ENCODE measurements at regions not wholly inside any gene's neighbourhood (a gene's known extent, or its start where the extent isn't known, plus 50 kb on each side); places are given as distances from the start of the nearest gene placed in this dataset.

DNA sequence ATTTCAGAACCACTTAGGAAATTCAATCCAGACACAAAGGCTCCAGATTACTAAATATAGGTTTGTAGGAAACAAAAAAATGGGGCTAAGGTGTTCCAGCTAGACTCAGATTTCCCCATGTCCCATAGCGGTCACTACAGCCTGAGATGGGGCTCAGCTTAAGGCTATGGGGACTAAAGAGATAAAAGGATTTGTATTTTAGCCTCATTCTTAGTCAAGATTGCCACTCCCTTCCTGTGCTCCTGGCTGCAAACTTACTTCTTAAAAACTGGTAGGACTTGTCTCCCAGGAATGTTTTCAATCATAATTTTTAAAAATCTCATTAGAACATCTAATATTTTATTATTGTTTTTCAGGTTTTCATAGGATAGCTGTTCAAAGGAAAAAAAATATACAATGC, 253.8 kb upstream of the DAB2 start:
- TF ChIP-seq, protein P1, sequence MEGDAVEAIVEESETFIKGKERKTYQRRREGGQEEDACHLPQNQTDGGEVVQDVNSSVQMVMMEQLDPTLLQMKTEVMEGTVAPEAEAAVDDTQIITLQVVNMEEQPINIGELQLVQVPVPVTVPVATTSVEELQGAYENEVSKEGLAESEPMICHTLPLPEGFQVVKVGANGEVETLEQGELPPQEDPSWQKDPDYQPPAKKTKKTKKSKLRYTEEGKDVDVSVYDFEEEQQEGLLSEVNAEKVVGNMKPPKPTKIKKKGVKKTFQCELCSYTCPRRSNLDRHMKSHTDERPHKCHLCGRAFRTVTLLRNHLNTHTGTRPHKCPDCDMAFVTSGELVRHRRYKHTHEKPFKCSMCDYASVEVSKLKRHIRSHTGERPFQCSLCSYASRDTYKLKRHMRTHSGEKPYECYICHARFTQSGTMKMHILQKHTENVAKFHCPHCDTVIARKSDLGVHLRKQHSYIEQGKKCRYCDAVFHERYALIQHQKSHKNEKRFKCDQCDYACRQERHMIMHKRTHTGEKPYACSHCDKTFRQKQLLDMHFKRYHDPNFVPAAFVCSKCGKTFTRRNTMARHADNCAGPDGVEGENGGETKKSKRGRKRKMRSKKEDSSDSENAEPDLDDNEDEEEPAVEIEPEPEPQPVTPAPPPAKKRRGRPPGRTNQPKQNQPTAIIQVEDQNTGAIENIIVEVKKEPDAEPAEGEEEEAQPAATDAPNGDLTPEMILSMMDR (IDR thresholded peaks at IDR 0.05) = no peak
- no peak for TF ChIP-seq POLR2AphosphoS5 (IDR thresholded peaks at IDR 0.05)
- TF ChIP-seq POLR2A (IDR thresholded peaks at IDR 0.05) = no peak
